K562 (cell line): ENCODE measurements at regions not wholly inside any gene's neighbourhood (a gene's known extent, or its start where the extent isn't known, plus 50 kb on each side); places are given as distances from the start of the nearest gene placed in this dataset.
"Not testable (repeated sequence)": the region's sequence is repeated elsewhere in the genome, so short reads cannot be mapped to it uniquely, and the experiment has no call there.

ENCODE experiments used
- ATAC-seq: fragments of 200-7000 bp; cut with Tn5 transposase; 3 replicates; pipeline ENCODE4 v1.9.1; 2020; ENCODE audit warnings: moderate library complexity
- BruUV-seq: library from RNA; stranded (reverse); fragments of 400-500 nt; replicated peaks from 2 replicates; lab custom pipeline; 2021; lab: Mats Ljungman, UMichigan
- CTCF ChIA-PET: fragments of 300-600 bp; formaldehyde crosslinking; extraction: SDS; loops from one replicate; lab custom pipeline; 2021; ENCODE audit warnings: low intra/inter-chr PET ratio; lab: Yijun Ruan, JAX
- POLR2A ChIA-PET: fragments of 300-600, 350-650 bp; sonication (Branson Sonifier 250); formaldehyde crosslinking; extraction: SDS; loops from one replicate; lab custom pipeline; 2021; ENCODE audit warnings: antibody characterized with exemption, inconsistent platforms; lab: Yijun Ruan, JAX
- DNase-seq, 4 experiments: peaks; one replicate each; pipeline versions ENCODE4 v3.0.0 to v3.0.0-alpha.2; 2011 to 2018; ENCODE audit warnings: low spot score in 3 of 4, mixed read lengths in 3 of 4; ENCODE audit errors: extremely low read depth in 1 of 4
- FAIRE-seq: peaks from 2 replicates; lab custom pipeline; 2011; peaks lifted over from hg19 to GRCh38; lab: Jason Lieb, UNC
- H2AFZ ChIP-seq: 2 replicates; pipeline ENCODE4 v1.6.0; 2011; ENCODE audit warnings: low read depth, low read length, control low read depth, inconsistent platforms
- H3K27ac ChIP-seq: fragments of 200-600 bp; 3 replicates; pipeline ENCODE4 v1.8.0; 2011; ENCODE audit warnings: low read depth, mild to moderate bottlenecking, control low read depth, inconsistent platforms, low read length, moderate library complexity, mixed read lengths; ENCODE audit errors: extremely low read depth
- H3K27me3 ChIP-seq, 2 experiments: fragments of 300-600 bp in 1 of 2; 2 replicates in 1 of 2; 3 replicates in 1 of 2; pipeline versions ENCODE4 v1.6.0 to v1.8.0; 2011; ENCODE audit warnings: inconsistent platforms in 2 of 2, low read length in 2 of 2, mild to moderate bottlenecking in 1 of 2, mixed read lengths in 1 of 2, moderate library complexity in 1 of 2; ENCODE audit not compliant: control insufficient read depth in 2 of 2, insufficient read depth in 2 of 2
- H3K36me3 ChIP-seq: fragments of 300-600 bp; 3 replicates; pipeline ENCODE4 v1.8.0; 2011; ENCODE audit warnings: mild to moderate bottlenecking, low read length, inconsistent platforms; ENCODE audit not compliant: control insufficient read depth, insufficient read depth
- H3K4me1 ChIP-seq, 2 experiments: fragments of 200-600 bp in 1 of 2; replicated peaks in 1 of 2; 2 replicates in 1 of 2; 3 replicates in 1 of 2; pipeline versions ENCODE4 v1.5.1 to v1.8.0; 2011; ENCODE audit warnings: inconsistent platforms in 2 of 2, low read length in 2 of 2, mild to moderate bottlenecking in 1 of 2, mixed read lengths in 1 of 2, moderate library complexity in 1 of 2; ENCODE audit not compliant: control insufficient read depth in 2 of 2, insufficient read depth in 2 of 2
- H3K4me2 ChIP-seq: 2 replicates; pipeline ENCODE4 v1.6.1; 2011; ENCODE audit warnings: low read length, control low read depth, inconsistent platforms, mixed read lengths; ENCODE audit not compliant: insufficient read depth
- H3K4me3 ChIP-seq: fragments of 200-600 bp; sonication (generic), shearing (Covaris generic); 2 replicates; pipeline ENCODE4 v1.5.1; 2016; ENCODE audit warnings: control low read depth, inconsistent platforms
- H3K79me2 ChIP-seq: fragments of 200-600 bp; 3 replicates; pipeline ENCODE4 v1.8.0; 2011; ENCODE audit warnings: low read length, inconsistent platforms; ENCODE audit not compliant: control insufficient read depth, insufficient read depth
- H3K9ac ChIP-seq, 2 experiments: 2 replicates each; pipeline versions ENCODE4 v1.6.0 to v1.6.1; 2011; ENCODE audit warnings: low read depth in 2 of 2, low read length in 2 of 2, control low read depth in 1 of 2, inconsistent platforms in 1 of 2, mild to moderate bottlenecking in 1 of 2, mixed read lengths in 1 of 2; ENCODE audit not compliant: insufficient read depth in 1 of 2
- H3K9me1 ChIP-seq: one replicate; pipeline ENCODE4 v1.6.0; 2011; ENCODE audit warnings: inconsistent platforms, mild to moderate bottlenecking, low read length, moderate library complexity; ENCODE audit not compliant: control insufficient read depth, insufficient read depth
- H3K9me3 ChIP-seq: replicated peaks from 2 replicates; pipeline ENCODE4 v1.5.1; 2011; ENCODE audit warnings: low read depth, low read length, inconsistent platforms; ENCODE audit not compliant: control insufficient read depth, insufficient read depth
- H4K20me1 ChIP-seq: replicated peaks from 2 replicates; pipeline ENCODE4 v1.6.1; 2011; ENCODE audit warnings: low read length, inconsistent platforms, mixed read lengths; ENCODE audit not compliant: control insufficient read depth, insufficient read depth
- ATF1 ChIP-seq, 2 experiments: fragments of 450-650 bp in 1 of 2; IDR thresholded peaks; 2 replicates each; pipeline ENCODE4 v1.6.1; 2016; ENCODE audit warnings: missing compliant biosample characterization in 1 of 2, missing genetic modification characterization in 1 of 2
- CXXC5 ChIP-seq: fragments of 250-450 bp; sonication (Bioruptor Pico); IDR thresholded peaks from 2 replicates; pipeline ENCODE4 v1.8.0; 2022; ENCODE audit warnings: inconsistent platforms, mild to moderate bottlenecking, moderate library complexity
- EGR1 ChIP-seq: fragments of 450-650 bp; conservative IDR thresholded peaks from 2 replicates; pipeline ENCODE4 v1.6.1; 2017; ENCODE audit warnings: mild to moderate bottlenecking
- EP400 ChIP-seq: fragments of 450-650 bp; IDR thresholded peaks from 2 replicates; pipeline ENCODE4 v1.6.1; 2017; ENCODE audit warnings: antibody characterized with exemption, mild to moderate bottlenecking, moderate library complexity
- NR2C1 ChIP-seq, 2 experiments: fragments of 450-650 bp; IDR thresholded peaks; 2 replicates each; pipeline ENCODE4 v1.6.1; 2017; ENCODE audit warnings: mild to moderate bottlenecking in 2 of 2, antibody characterized with exemption in 1 of 2, inconsistent platforms in 1 of 2, missing compliant biosample characterization in 1 of 2, missing genetic modification characterization in 1 of 2
- NR2C2 ChIP-seq, 2 experiments: fragments of 200-800 bp in 1 of 2; sonication (Bioruptor generic) in 1 of 2; sonication (generic) in 1 of 2; formaldehyde crosslinking in 1 of 2; IDR thresholded peaks; 2 replicates each; pipeline versions ENCODE4 v1.6.1 to v1.8.0; 2016 to 2022; ENCODE audit warnings: mild to moderate bottlenecking in 1 of 2, missing compliant biosample characterization in 1 of 2, missing genetic modification characterization in 1 of 2, missing genetic modification reagents in 1 of 2
- POLR2A ChIP-seq: fragments of 450-650 bp; conservative IDR thresholded peaks from 2 replicates; pipeline ENCODE4 v1.6.1; 2016
- POLR2G ChIP-seq: fragments of 200-400 bp; formaldehyde crosslinking; IDR thresholded peaks from 2 replicates; pipeline ENCODE4 v1.6.1; 2017; ENCODE audit warnings: low read depth, mild to moderate bottlenecking, antibody characterized with exemption, low read length, moderate library complexity
- RBFOX2 ChIP-seq: fragments of 200-400 bp; formaldehyde crosslinking; IDR thresholded peaks from 2 replicates; pipeline ENCODE4 v1.6.1; 2017; ENCODE audit warnings: low read depth, mild to moderate bottlenecking, low read length, moderate library complexity
- TRIM24 ChIP-seq, 2 experiments: fragments of 450-650 bp; IDR thresholded peaks; 2 replicates each; pipeline ENCODE4 v1.6.1; 2016
- YY1 ChIP-seq, 3 experiments: IDR thresholded peaks; 2 replicates each; pipeline ENCODE4 v1.6.1; 2011; ENCODE audit warnings: low read length in 2 of 3, mild to moderate bottlenecking in 2 of 3, moderate library complexity in 2 of 3, borderline replicate concordance in 1 of 3, control low read depth in 1 of 3, low read depth in 1 of 3; ENCODE audit not compliant: insufficient read depth in 3 of 3, insufficient replicate concordance in 2 of 3, control insufficient read depth in 1 of 3, insufficient read length in 1 of 3; ENCODE audit errors: extremely low read depth in 1 of 3
- WGBS: fragments of 100-300 bp; shearing (Covaris generic); methylation state at CpG from one replicate; pipeline ENCODE4 v1.1.6; 2016; ENCODE audit warnings: low coverage, mixed read lengths; ENCODE audit not compliant: insufficient coverage; ENCODE audit errors: missing lambda C conversion rate; 5-methylcytosine and 5-hydroxymethylcytosine counted together
- in situ Hi-C: fragments of 300-500 bp; cut with MboI; formaldehyde crosslinking; loops from 4 replicates; pipeline ENCODE4 v1.15.0; 2018; ENCODE audit warnings: inconsistent platforms, mixed read lengths
- intact Hi-C: fragments of 100-400 bp; cut with micrococcal nuclease; formaldehyde crosslinking; loops from 2 replicates; pipeline ENCODE4 v1.14.2; 2022
- TF ChIP-seq, protein P1 (sequence below), 2 experiments: fragments of 450-650 bp; conservative IDR thresholded peaks; 2 replicates each; pipeline ENCODE4 v1.6.1; 2017; ENCODE audit warnings: mild to moderate bottlenecking in 2 of 2, moderate library complexity in 2 of 2

DNA sequence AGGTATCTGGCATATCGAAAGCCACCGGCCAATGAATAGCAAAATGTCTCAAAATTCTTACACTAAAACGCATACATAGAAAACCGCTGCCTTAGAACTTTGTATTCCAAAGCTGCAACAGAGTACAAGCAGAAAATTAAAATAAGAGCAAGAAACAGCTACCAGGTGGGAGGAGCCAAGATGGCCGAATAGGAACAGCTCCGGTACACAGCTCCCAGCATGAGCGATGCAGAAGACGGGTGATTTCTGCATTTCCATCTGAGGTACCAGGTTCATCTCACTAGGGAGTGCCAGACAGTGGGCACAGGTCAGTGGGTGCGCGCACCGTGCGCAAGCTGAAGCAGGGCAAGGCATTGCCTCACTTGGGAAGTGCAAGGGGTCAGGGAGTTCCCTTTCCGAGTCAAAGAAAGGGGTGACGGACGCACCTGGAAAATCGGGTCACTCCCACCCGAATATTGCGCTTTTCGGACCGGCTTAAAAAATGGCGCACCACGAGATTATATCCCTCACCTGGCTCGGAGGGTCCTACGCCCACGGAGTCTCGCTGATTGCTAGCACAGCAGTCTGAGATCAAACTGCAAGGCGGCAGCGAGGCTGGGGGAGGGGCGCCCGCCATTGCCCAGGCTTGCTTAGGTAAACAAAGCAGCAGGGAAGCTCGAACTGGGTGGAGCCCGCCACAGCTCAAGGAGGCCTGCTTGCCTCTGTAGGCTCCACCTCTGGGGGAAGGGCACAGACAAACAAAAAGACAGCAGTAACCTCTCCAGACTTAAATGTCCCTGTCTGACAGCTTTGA, 367.2 kb upstream of the ATP11B start (continued):
- peak; percentile 50 for TF ChIP-seq POLR2G
- peak in 1 of 2 experiments; percentile 32; a peak in 1 of 4 replicates for TF ChIP-seq TRIM24 (IDR thresholded peaks at IDR 0.05)
- peak; percentile 58; the same call in 1 of the 2 replicates for TF ChIP-seq POLR2A
- TF ChIP-seq NR2C1 (IDR thresholded peaks at IDR 0.05) = 0 out of 2 replicates have a peak, but pooled peaks have one; percentile 11
- peak; percentile 50; the same call in 1 of the 2 replicates for TF ChIP-seq NR2C1 (tag; IDR thresholded peaks at IDR 0.05)
- TF ChIP-seq YY1 (IDR thresholded peaks at IDR 0.05; ENCODE audit: borderline replicate concordance in 1 of 3, control insufficient read depth in 1 of 3, extremely low read depth in 1 of 3, insufficient read depth in 3 of 3, insufficient read length in 1 of 3, insufficient replicate concordance in 2 of 3, low read depth in 1 of 3, low read length in 2 of 3) = peak; percentile 26 to 84 (median 58)
- peak; percentile 55 for TF ChIP-seq RBFOX2
- not testable (repeated sequence) for TF ChIP-seq ATF1, NR2C2 (CRISPR knock-in tag; IDR thresholded peaks at IDR 0.05)
- 0 out of 2 replicates have a peak, but pooled peaks have one; percentile 23 for TF ChIP-seq ATF1 (tag; IDR thresholded peaks at IDR 0.05)
- peak; percentile 42; the same call in 1 of the 2 replicates for TF ChIP-seq CXXC5
- peak; percentile 68 for TF ChIP-seq EP400
- peak; percentile 36; the same call in 1 of the 2 replicates for TF ChIP-seq NR2C2 (tag; IDR thresholded peaks at IDR 0.05)
- TF ChIP-seq EGR1 = 0 out of 2 replicates have a peak, but pooled peaks have one; percentile 20
- TF ChIP-seq, protein P1, sequence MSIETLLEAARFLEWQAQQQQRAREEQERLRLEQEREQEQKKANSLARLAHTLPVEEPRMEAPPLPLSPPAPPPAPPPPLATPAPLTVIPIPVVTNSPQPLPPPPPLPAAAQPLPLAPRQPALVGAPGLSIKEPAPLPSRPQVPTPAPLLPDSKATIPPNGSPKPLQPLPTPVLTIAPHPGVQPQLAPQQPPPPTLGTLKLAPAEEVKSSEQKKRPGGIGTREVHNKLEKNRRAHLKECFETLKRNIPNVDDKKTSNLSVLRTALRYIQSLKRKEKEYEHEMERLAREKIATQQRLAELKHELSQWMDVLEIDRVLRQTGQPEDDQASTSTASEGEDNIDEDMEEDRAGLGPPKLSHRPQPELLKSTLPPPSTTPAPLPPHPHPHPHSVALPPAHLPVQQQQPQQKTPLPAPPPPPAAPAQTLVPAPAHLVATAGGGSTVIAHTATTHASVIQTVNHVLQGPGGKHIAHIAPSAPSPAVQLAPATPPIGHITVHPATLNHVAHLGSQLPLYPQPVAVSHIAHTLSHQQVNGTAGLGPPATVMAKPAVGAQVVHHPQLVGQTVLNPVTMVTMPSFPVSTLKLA (conservative IDR thresholded peaks at IDR 0.05) = peak; percentile 34 to 36; a peak in 1 of 4 replicates
- TF ChIP-seq, all 486 proteins: peak for 21; not testable (repeated sequence) for 465

DNA sequence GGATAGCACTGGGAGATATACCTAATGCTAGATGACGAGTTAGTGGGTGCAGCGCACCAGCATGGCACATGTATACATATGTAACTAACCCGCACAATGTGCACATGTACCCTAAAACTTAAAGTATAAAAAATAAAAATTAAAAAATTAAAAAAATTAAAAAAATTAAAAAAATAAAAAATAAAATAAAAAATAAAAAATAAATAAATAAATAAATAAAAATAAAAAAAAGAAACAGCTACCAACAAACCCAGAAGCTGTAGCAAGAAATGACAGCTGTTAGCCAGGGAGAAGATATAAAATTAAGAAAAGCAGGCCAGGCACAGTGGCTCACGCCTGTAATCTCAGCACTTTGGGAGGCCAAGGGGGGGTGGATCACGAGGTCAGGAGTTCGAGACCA, 361.3 kb upstream of the ATP11B start:
- DNase-seq, H3K27me3 ChIP-seq, CTCF ChIA-PET, H4K20me1 ChIP-seq, H3K9me1 ChIP-seq, BruUV-seq, H3K4me3 ChIP-seq, H3K9ac ChIP-seq, H3K27ac ChIP-seq, H3K9me3 ChIP-seq, H3K4me1 ChIP-seq, POLR2A ChIA-PET, H3K36me3 ChIP-seq, FAIRE-seq, intact Hi-C loops, H3K79me2 ChIP-seq, H3K4me2 ChIP-seq, ATAC-seq, H2AFZ ChIP-seq, in situ Hi-C loops: not testable (repeated sequence)
- WGBS = 37% methylated on average over 3 of the region's 6 CpGs
